Peyer's patch (tissue), 4 donors: ENCODE measurements at regions not wholly inside any gene's neighbourhood (a gene's known extent, or its start where the extent isn't known, plus 50 kb on each side); places are given as distances from the start of the nearest gene placed in this dataset.

Experiments used
- DNase-seq, 3 donors: peaks; one replicate each; pipeline ENCODE4 v3.0.0-alpha.2; 2017 to 2019
- H3K27ac ChIP-seq, 4 donors: fragments of 200-600 bp; sonication (generic); one replicate each; pipeline ENCODE4 v1.5.1; 2016 to 2019
- H3K27me3 ChIP-seq, 2 donors: fragments of 200-600 bp; sonication (generic); one replicate each; pipeline ENCODE4 v1.5.1; 2019
- H3K36me3 ChIP-seq, 3 donors: fragments of 200-600 bp; sonication (generic); one replicate each; pipeline ENCODE4 v1.5.1; 2016 to 2019
- H3K4me1 ChIP-seq, 4 donors: fragments of 200-600 bp; sonication (generic); one replicate each; pipeline ENCODE4 v1.5.1; 2016 to 2019
- H3K4me3 ChIP-seq, 4 donors: fragments of 200-600 bp; sonication (generic); 1 replicate in 3 of 4; 2 replicates in 1 of 4; pipeline ENCODE4 v1.5.1; 2016 to 2019; ENCODE audit warnings: mild to moderate bottlenecking in 1 of 4
- H3K9me3 ChIP-seq, 4 donors: fragments of 200-600 bp; sonication (generic); one replicate each; pipeline ENCODE4 v1.5.1; 2016 to 2019; ENCODE audit warnings: mild to moderate bottlenecking in 1 of 4
- CTCF ChIP-seq, 6 experiments: fragments of 450-650 bp in 4 of 6; fragments of 200-600 bp in 2 of 6; sonication (generic) in 1 of 6; IDR thresholded peaks; one replicate each; pipeline ENCODE4 v1.5.1; 2017 to 2019; ENCODE audit warnings: antibody characterized with exemption in 6 of 6, mild to moderate bottlenecking in 3 of 6, moderate library complexity in 1 of 6
- POLR2A ChIP-seq, 2 donors: fragments of 450-650 bp; IDR thresholded peaks; one replicate each; pipeline ENCODE4 v1.5.1; 2017; ENCODE audit warnings: antibody characterized with exemption in 2 of 2, mild to moderate bottlenecking in 2 of 2, moderate library complexity in 2 of 2

- no peak overlapping the region for H3K27ac ChIP-seq
- TF ChIP-seq CTCF (IDR thresholded peaks at IDR 0.05), result no peak
- TF ChIP-seq POLR2A (IDR thresholded peaks at IDR 0.05), result no peak
- H3K4me3 ChIP-seq, result no peak overlapping the region
- DNase-seq, result no peak
- H3K9me3 ChIP-seq, result no peaks in the 10 kb centered on the region
- H3K27me3 ChIP-seq, result no peaks in the 10 kb centered on the region
- no peaks in the 10 kb centered on the region for H3K36me3 ChIP-seq
- H3K4me1 ChIP-seq, result no peaks in the 10 kb centered on the region
Observed at GRCh38 chr13:104466016-104466415, 1399.8 kb upstream of the SLC10A2 start.

- Histone ChIP-seq H3K4me1 (no peaks in the 10 kb centered on the region), H3K36me3 (no peaks in the 10 kb centered on the region), H3K9me3 (no peaks in the 10 kb centered on the region), H3K4me3 (no peak overlapping the region), H3K27ac (no peak overlapping the region), H3K27me3 (no peaks in the 10 kb centered on the region)
- no peak for DNase-seq
- no peak for TF ChIP-seq POLR2A (IDR thresholded peaks at IDR 0.05)
- no peak for TF ChIP-seq CTCF (IDR thresholded peaks at IDR 0.05)
Observed at GRCh38 chr13:104461049-104461448, 1394.8 kb upstream of the SLC10A2 start.

- Histone ChIP-seq H3K36me3 (no peaks in the 10 kb centered on the region), H3K27me3 (no peaks in the 10 kb centered on the region), H3K4me3 (no peak overlapping the region), H3K27ac (no peak overlapping the region), H3K9me3 (no peaks in the 10 kb centered on the region), H3K4me1 (no peaks in the 10 kb centered on the region)
- DNase-seq, result no peak
- TF ChIP-seq POLR2A (IDR thresholded peaks at IDR 0.05) (no peak), CTCF (IDR thresholded peaks at IDR 0.05) (no peak)
Observed at GRCh38 chr13:104460554-104460953, 1394.3 kb upstream of the SLC10A2 start.

GRCh38 chr13:104450006-104450405 is 1383.8 kb upstream of the SLC10A2 start:
- Histone ChIP-seq H3K27me3 (no peaks in the 10 kb centered on the region), H3K36me3 (no peaks in the 10 kb centered on the region), H3K4me1 (no peaks in the 10 kb centered on the region), H3K9me3 (no peaks in the 10 kb centered on the region), H3K4me3 (no peak overlapping the region), H3K27ac (no peak overlapping the region)
- TF ChIP-seq CTCF (IDR thresholded peaks at IDR 0.05), result no peak
- TF ChIP-seq POLR2A (IDR thresholded peaks at IDR 0.05), result no peak
- DNase-seq, result no peak

GRCh38 chr13:104447348-104447747 is 1381.1 kb upstream of the SLC10A2 start:
- H3K27me3 ChIP-seq, result no peaks in the 10 kb centered on the region

More at GRCh38 chr13:104447348-104447747, 1381.1 kb upstream of the SLC10A2 start:
- Histone ChIP-seq H3K36me3 (no peaks in the 10 kb centered on the region), H3K9me3 (no peaks in the 10 kb centered on the region), H3K27ac (no peak overlapping the region), H3K4me3 (no peak overlapping the region), H3K4me1 (no peaks in the 10 kb centered on the region)
- no peak for DNase-seq
- TF ChIP-seq POLR2A (IDR thresholded peaks at IDR 0.05) (no peak), CTCF (IDR thresholded peaks at IDR 0.05) (no peak)
